K562 (cell line): ENCODE measurements at regions not wholly inside any gene's neighbourhood (a gene's known extent, or its start where the extent isn't known, plus 50 kb on each side); places are given as distances from the start of the nearest gene placed in this dataset.

Source experiments
- ATAC-seq: fragments of 200-7000 bp; cut with Tn5 transposase; 3 replicates; pipeline ENCODE4 v1.9.1; 2020; ENCODE audit warnings: moderate library complexity
- BruUV-seq: library from RNA; stranded (reverse); fragments of 400-500 nt; replicated peaks from 2 replicates; lab custom pipeline; 2021; lab: Mats Ljungman, UMichigan
- CTCF ChIA-PET: fragments of 300-600 bp; formaldehyde crosslinking; extraction: SDS; loops from one replicate; lab custom pipeline; 2021; ENCODE audit warnings: low intra/inter-chr PET ratio; lab: Yijun Ruan, JAX
- POLR2A ChIA-PET: fragments of 300-600, 350-650 bp; sonication (Branson Sonifier 250); formaldehyde crosslinking; extraction: SDS; loops from one replicate; lab custom pipeline; 2021; ENCODE audit warnings: antibody characterized with exemption, inconsistent platforms; lab: Yijun Ruan, JAX
- DNase-seq, 4 experiments: peaks; one replicate each; pipeline versions ENCODE4 v3.0.0 to v3.0.0-alpha.2; 2011 to 2018; ENCODE audit warnings: low spot score in 3 of 4, mixed read lengths in 3 of 4; ENCODE audit errors: extremely low read depth in 1 of 4
- FAIRE-seq: peaks from 2 replicates; lab custom pipeline; 2011; peaks lifted over from hg19 to GRCh38; lab: Jason Lieb, UNC
- H2AFZ ChIP-seq: 2 replicates; pipeline ENCODE4 v1.6.0; 2011; ENCODE audit warnings: low read depth, low read length, control low read depth, inconsistent platforms
- H3K27ac ChIP-seq: fragments of 200-600 bp; 3 replicates; pipeline ENCODE4 v1.8.0; 2011; ENCODE audit warnings: low read depth, mild to moderate bottlenecking, control low read depth, inconsistent platforms, low read length, moderate library complexity, mixed read lengths; ENCODE audit errors: extremely low read depth
- H3K27me3 ChIP-seq, 2 experiments: fragments of 300-600 bp in 1 of 2; 2 replicates in 1 of 2; 3 replicates in 1 of 2; pipeline versions ENCODE4 v1.6.0 to v1.8.0; 2011; ENCODE audit warnings: inconsistent platforms in 2 of 2, low read length in 2 of 2, mild to moderate bottlenecking in 1 of 2, mixed read lengths in 1 of 2, moderate library complexity in 1 of 2; ENCODE audit not compliant: control insufficient read depth in 2 of 2, insufficient read depth in 2 of 2
- H3K36me3 ChIP-seq: fragments of 300-600 bp; 3 replicates; pipeline ENCODE4 v1.8.0; 2011; ENCODE audit warnings: mild to moderate bottlenecking, low read length, inconsistent platforms; ENCODE audit not compliant: control insufficient read depth, insufficient read depth
- H3K4me1 ChIP-seq, 2 experiments: fragments of 200-600 bp in 1 of 2; replicated peaks in 1 of 2; 2 replicates in 1 of 2; 3 replicates in 1 of 2; pipeline versions ENCODE4 v1.5.1 to v1.8.0; 2011; ENCODE audit warnings: inconsistent platforms in 2 of 2, low read length in 2 of 2, mild to moderate bottlenecking in 1 of 2, mixed read lengths in 1 of 2, moderate library complexity in 1 of 2; ENCODE audit not compliant: control insufficient read depth in 2 of 2, insufficient read depth in 2 of 2
- H3K4me2 ChIP-seq: 2 replicates; pipeline ENCODE4 v1.6.1; 2011; ENCODE audit warnings: low read length, control low read depth, inconsistent platforms, mixed read lengths; ENCODE audit not compliant: insufficient read depth
- H3K4me3 ChIP-seq: fragments of 200-600 bp; sonication (generic), shearing (Covaris generic); 2 replicates; pipeline ENCODE4 v1.5.1; 2016; ENCODE audit warnings: control low read depth, inconsistent platforms
- H3K79me2 ChIP-seq: fragments of 200-600 bp; 3 replicates; pipeline ENCODE4 v1.8.0; 2011; ENCODE audit warnings: low read length, inconsistent platforms; ENCODE audit not compliant: control insufficient read depth, insufficient read depth
- H3K9ac ChIP-seq, 2 experiments: 2 replicates each; pipeline versions ENCODE4 v1.6.0 to v1.6.1; 2011; ENCODE audit warnings: low read depth in 2 of 2, low read length in 2 of 2, control low read depth in 1 of 2, inconsistent platforms in 1 of 2, mild to moderate bottlenecking in 1 of 2, mixed read lengths in 1 of 2; ENCODE audit not compliant: insufficient read depth in 1 of 2
- H3K9me1 ChIP-seq: one replicate; pipeline ENCODE4 v1.6.0; 2011; ENCODE audit warnings: inconsistent platforms, mild to moderate bottlenecking, low read length, moderate library complexity; ENCODE audit not compliant: control insufficient read depth, insufficient read depth
- H3K9me3 ChIP-seq: replicated peaks from 2 replicates; pipeline ENCODE4 v1.5.1; 2011; ENCODE audit warnings: low read depth, low read length, inconsistent platforms; ENCODE audit not compliant: control insufficient read depth, insufficient read depth
- H4K20me1 ChIP-seq: replicated peaks from 2 replicates; pipeline ENCODE4 v1.6.1; 2011; ENCODE audit warnings: low read length, inconsistent platforms, mixed read lengths; ENCODE audit not compliant: control insufficient read depth, insufficient read depth
- ADNP ChIP-seq: fragments of 200-800 bp; sonication (Bioruptor generic); IDR thresholded peaks from 2 replicates; pipeline ENCODE4 v1.6.1; 2016; ENCODE audit warnings: missing genetic modification characterization, missing compliant biosample characterization
- MAFG ChIP-seq: fragments of 450-650 bp; conservative IDR thresholded peaks from 2 replicates; pipeline ENCODE4 v1.6.1; 2016; ENCODE audit warnings: missing genetic modification characterization, missing compliant biosample characterization
- NFE2 ChIP-seq: IDR thresholded peaks from 2 replicates; pipeline ENCODE4 v1.6.1; 2014; ENCODE audit warnings: antibody characterized with exemption, low read depth
- RBM15 ChIP-seq: fragments of 200-400 bp; formaldehyde crosslinking; IDR thresholded peaks from 2 replicates; pipeline ENCODE4 v1.6.1; 2018; ENCODE audit warnings: mild to moderate bottlenecking, low read length, moderate library complexity; ENCODE audit not compliant: insufficient read depth
- ZNF197 ChIP-seq: fragments of 200-800 bp; sonication (Bioruptor generic); IDR thresholded peaks from 2 replicates; pipeline ENCODE4 v1.6.1; 2016; ENCODE audit warnings: low read depth, missing genetic modification characterization, missing compliant biosample characterization
- WGBS: fragments of 100-300 bp; shearing (Covaris generic); methylation state at CpG from one replicate; pipeline ENCODE4 v1.1.6; 2016; ENCODE audit warnings: low coverage, mixed read lengths; ENCODE audit not compliant: insufficient coverage; ENCODE audit errors: missing lambda C conversion rate; 5-methylcytosine and 5-hydroxymethylcytosine counted together
- in situ Hi-C: fragments of 300-500 bp; cut with MboI; formaldehyde crosslinking; loops from 4 replicates; pipeline ENCODE4 v1.15.0; 2018; ENCODE audit warnings: inconsistent platforms, mixed read lengths
- intact Hi-C: fragments of 100-400 bp; cut with micrococcal nuclease; formaldehyde crosslinking; loops from 2 replicates; pipeline ENCODE4 v1.14.2; 2022
- TF ChIP-seq, protein P1 (sequence below): fragments of 250-450 bp; sonication (Bioruptor Pico); IDR thresholded peaks from 2 replicates; pipeline ENCODE4 v1.5.0; 2022; ENCODE audit warnings: mild to moderate bottlenecking

DNA sequence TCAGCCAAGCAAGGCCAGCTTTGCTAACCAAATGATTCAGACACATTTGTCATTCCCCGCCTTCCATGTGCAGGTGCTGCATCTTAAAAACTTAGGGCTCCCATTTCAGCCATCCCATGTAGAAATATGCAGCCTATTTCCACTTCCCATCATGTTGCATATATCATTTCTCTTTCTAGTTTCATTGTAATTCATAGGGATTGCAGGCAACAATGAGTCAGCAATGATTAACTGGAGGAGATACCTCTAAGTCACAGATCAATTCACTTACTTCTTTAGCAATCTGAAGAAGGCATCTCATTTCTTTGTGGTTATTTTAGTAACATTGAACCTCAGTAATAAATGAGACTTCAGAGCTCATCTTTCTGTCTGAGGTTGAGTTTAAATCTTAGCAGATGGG is 276.1 kb upstream of the PKDCC start:
- H4K20me1 ChIP-seq: no peaks in the 10 kb centered on the region
- no peak overlapping the region for H3K9ac ChIP-seq
- DNase-seq (no peak), ATAC-seq (no peak), FAIRE-seq (peak; percentile 48)
- H2AFZ ChIP-seq: no peak overlapping the region
- no peak overlapping the region for H3K27ac ChIP-seq
- BruUV-seq: no TSS peak
- no peaks in the 10 kb centered on the region for H3K36me3 ChIP-seq
- ChIA-PET POLR2A (no interaction called here), CTCF (no interaction called here)
- H3K9me1 ChIP-seq: no peaks in the 10 kb centered on the region
- H3K9me3 ChIP-seq: no peaks in the 10 kb centered on the region
- intact Hi-C loops: no loop called here
- H3K4me1 ChIP-seq: no peaks in the 10 kb centered on the region
- TF ChIP-seq RBM15: no peak
- peak; percentile 44; the same call in 1 of the 2 replicates for TF ChIP-seq MAFG (tag)
- no peak for TF ChIP-seq ZNF197 (CRISPR knock-in tag)
- peak; percentile 17; the same call in 1 of the 2 replicates for TF ChIP-seq NFE2
- TF ChIP-seq, all 486 proteins: peak for 2
- Histone ChIP-seq H3K27me3 (no peaks in the 10 kb centered on the region), H3K4me2 (no peak overlapping the region), H3K79me2 (no peaks in the 10 kb centered on the region), H3K4me3 (no peak overlapping the region)
- 0% methylated on average over 1 of the region's 1 CpG for WGBS
- in situ Hi-C loops: loop anchor here (10.0 kb wide), 1 partner anchor 1867 kb away; no protein-coding TSS in a partner anchor

GRCh38 chr2:41772697-41773096 is 275.1 kb upstream of the PKDCC start:
- no peaks in the 10 kb centered on the region for H3K27me3 ChIP-seq
- in situ Hi-C loops (loop anchor here (10.0 kb wide), 1 partner anchor 1868 kb away; no protein-coding TSS in a partner anchor), intact Hi-C loops (no loop called here)
- DNase-seq: no peak
- no peaks in the 10 kb centered on the region for H3K79me2 ChIP-seq
- H3K4me3 ChIP-seq: no peak overlapping the region
- H3K9ac ChIP-seq: no peak overlapping the region
- POLR2A ChIA-PET: no interaction called here
- no peaks in the 10 kb centered on the region for H3K4me1 ChIP-seq
- no peak overlapping the region for H2AFZ ChIP-seq
- no peaks in the 10 kb centered on the region for H3K36me3 ChIP-seq
- 0 out of 2 replicates have a peak, but pooled peaks have one; percentile 18 for TF ChIP-seq ADNP (tag)
- TF ChIP-seq, protein P1, sequence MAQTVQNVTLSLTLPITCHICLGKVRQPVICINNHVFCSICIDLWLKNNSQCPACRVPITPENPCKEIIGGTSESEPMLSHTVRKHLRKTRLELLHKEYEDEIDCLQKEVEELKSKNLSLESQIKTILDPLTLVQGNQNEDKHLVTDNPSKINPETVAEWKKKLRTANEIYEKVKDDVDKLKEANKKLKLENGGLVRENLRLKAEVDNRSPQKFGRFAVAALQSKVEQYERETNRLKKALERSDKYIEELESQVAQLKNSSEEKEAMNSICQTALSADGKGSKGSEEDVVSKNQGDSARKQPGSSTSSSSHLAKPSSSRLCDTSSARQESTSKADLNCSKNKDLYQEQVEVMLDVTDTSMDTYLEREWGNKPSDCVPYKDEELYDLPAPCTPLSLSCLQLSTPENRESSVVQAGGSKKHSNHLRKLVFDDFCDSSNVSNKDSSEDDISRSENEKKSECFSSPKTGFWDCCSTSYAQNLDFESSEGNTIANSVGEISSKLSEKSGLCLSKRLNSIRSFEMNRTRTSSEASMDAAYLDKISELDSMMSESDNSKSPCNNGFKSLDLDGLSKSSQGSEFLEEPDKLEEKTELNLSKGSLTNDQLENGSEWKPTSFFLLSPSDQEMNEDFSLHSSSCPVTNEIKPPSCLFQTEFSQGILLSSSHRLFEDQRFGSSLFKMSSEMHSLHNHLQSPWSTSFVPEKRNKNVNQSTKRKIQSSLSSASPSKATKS (CRISPR knock-in tag): no peak
- H3K9me1 ChIP-seq: no peaks in the 10 kb centered on the region
- 1% methylated on average over 4 of the region's 4 CpGs for WGBS
- H4K20me1 ChIP-seq: no peaks in the 10 kb centered on the region
- no peak for ATAC-seq
- no peak overlapping the region for H3K27ac ChIP-seq
- no TSS peak for BruUV-seq
- H3K9me3 ChIP-seq: no peaks in the 10 kb centered on the region
- no peak for FAIRE-seq
- CTCF ChIA-PET: no interaction called here
- no peak overlapping the region for H3K4me2 ChIP-seq
